Stimulated activated CD4-positive, alpha-beta T cell treated with anti-CD3 and anti-CD28 coated beads, Interleukin-12 subunit alpha, Interleukin-12 subunit beta, amount 100 ng/mL, for 48 hours (primary cell): ENCODE measurements at regions not wholly inside any gene's neighbourhood (a gene's known extent, or its start where the extent isn't known, plus 50 kb on each side); places are given as distances from the start of the nearest gene placed in this dataset.

Experiments
- DNase-seq, 3 donors: peaks; one replicate each; pipeline ENCODE4 v3.0.0-alpha.2; 2020; ENCODE audit warnings: low read depth in 2 of 3, low spot score in 1 of 3

- DNase-seq = no peak
Measured at GRCh38 chr20:58019027-58019849, 209.2 kb downstream of the ANKRD60 start.

- DNase-seq = no peak
Measured at GRCh38 chr20:58018590-58018989, 209.9 kb downstream of the ANKRD60 start.

DNA sequence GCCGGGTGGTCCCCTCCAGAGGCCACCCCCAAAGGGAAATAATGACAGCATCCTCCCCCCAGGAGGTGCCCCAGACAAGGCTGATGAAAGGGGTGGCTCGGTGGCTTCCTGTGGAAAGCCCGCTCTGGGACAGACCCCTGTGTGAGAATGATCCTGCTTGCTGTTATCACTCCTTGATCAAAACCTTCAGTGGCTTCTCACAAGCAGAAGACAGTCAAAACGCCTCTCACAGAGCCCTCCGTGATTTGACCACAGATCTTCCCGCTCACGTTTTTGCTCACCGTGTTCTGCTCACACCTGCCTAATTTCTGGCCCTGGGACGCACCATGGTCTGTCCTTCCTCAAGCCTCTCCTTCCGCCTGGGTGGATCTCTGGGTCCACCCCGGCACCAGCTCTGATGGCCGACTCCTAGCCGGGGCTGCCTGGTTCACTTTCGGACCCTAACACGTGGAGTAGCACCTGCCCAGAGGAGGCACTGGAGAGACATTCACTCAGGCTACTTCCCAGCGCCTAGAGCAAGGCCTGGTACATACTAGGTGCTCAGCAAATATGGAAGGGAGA lies 210.4 kb downstream of the ANKRD60 start:
- DNase-seq = no peak

DNA sequence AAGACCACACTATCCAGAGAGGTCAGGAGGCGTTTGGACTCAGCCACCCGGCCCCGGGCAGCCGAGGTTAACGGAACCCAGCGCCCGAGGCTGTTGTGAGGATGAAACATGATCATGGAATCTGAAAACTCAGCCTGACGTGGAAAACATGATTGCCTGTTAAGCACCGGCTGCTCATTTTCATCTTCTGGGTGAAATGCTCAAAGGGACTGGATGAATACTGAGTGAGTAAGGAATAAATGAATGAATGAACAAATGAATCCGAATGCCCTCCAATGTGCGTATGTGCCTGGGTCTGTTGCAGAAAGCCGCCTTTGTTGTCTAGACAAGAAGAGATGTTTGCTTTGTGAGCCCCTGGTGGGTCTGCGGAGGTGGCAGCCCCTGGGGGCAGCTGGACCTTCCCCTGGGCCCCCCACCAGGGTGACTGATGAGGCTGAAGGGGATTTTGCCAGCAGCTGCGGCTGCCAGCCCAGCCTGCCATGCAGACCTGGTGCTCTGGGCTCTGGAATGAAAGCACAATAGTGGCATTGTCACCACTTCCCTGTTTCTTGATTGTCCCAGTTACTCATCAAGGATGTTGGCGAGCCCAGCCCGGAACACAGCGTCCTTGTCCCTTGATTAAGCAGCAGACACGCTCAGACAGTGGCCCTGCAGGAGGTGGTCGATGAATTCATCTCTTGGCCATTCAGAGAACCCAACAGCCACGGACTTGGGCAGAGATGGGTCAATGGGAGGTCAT lies 211.1 kb downstream of the ANKRD60 start:
- no peak for DNase-seq

DNA sequence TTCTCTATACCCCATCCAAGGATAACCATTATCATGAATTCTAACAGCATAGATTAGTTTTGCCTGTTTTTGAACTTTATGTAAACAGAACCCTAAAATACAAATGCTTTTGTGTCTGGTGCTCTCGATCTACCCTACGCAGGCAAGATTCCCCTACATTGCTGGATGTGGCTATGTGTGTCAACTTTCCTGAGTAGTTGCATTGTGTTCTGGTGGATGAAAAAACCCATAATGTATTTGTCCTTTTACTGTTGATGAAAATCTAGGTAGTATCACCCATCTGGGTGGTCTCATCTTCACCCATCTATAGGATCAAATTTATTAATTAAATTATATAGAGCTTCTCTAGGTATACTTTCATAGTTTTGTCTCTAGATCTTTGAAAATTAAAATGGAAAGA lies 211.7 kb downstream of the ANKRD60 start:
- no peak for DNase-seq

DNA sequence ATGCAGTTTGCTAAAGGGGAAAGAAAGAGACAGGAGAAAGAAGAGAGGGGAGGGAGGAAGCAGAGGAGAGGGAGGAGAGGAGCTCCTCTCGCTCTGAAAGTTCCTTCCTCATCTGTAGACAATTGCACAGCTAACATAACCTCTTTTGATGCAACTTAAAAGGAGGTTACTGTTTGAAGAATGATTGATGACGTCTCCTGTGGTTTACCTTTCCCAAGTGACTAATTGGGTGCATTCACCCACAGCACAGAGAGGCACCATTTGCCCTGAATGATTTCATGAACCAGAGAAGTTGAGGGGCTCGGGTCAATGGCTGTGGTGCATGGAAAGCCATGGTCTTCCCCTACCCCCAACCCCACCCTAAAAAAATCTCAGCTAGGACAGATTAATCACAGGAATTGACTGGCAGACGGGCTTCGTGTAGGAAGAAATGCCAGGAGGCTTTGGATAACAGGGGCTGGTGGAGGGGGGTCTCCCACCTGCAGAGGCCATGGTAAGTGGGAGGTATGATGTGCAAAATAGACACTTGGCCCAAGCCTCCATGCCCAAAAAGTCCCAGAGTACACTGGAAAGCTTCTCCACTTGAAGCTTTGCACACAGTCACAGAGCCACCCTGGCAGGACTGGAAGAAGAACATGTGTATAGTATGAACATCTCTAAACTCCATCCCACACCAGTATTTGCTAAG lies 213.7 kb downstream of the ANKRD60 start:
- peak in 1 of 3 donors; percentile 21 for DNase-seq

GRCh38 chr20:58012731-58013510 lies 215.5 kb downstream of the ANKRD60 start:
- no peak for DNase-seq

DNA sequence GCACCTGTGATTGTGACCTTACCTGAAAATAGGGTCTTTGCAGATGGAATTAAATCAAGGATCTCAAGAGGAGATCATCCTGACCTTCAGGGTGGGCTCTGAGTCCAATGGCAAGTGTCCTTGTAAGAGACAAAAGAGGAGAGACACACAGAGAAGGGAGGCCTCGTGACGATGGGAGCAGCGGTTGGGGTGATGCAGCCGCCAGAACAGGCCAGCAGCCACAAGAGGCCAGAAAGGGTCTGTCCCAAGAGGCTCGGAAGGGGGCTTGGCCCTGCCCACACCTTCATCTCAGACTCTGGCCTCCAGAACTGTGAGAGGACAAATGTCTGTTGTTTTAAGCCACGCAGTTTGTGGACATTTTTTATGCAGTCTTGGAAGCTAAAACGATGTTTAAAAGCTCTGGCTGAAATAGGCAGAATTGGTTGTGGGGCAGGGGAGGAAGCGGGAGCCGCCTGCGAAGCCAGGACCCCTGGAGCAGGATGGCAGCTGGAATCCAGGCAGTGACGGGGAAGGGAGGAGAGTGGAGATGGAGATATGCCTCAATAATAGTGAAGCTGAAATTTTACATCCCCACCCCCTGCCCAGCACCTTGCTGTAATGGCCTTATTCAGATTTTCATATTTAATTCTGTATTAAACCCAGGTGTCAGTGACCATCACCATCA lies 216.4 kb downstream of the ANKRD60 start:
- DNase-seq = no peak

- DNase-seq = no peak
Measured at GRCh38 chr20:58011106-58011946, 217.1 kb downstream of the ANKRD60 start.

GRCh38 chr20:58010666-58011065 lies 217.8 kb downstream of the ANKRD60 start:
- no peak for DNase-seq

DNA sequence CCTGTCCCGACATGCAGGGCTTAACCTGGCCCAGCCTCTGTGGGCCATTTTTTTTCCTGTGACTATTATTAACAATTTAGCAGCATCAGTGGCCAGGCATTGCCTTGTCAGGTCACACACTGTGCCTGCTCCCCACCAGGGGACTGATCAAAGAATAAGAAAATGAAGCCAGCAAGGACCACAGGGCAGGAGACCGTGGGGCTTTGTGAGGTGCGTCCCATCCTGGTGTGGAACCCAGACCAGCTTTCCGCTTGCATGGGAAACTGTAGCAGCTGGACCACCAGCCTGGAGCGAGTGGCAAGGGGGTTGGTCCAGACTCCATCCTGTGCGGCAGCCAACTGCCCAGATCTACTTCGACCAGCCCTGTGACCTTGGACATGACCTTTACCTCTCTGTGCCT lies 218.3 kb downstream of the ANKRD60 start:
- no peak for DNase-seq

- no peak for DNase-seq
Measured at GRCh38 chr20:58008866-58009265, 219.6 kb downstream of the ANKRD60 start.

- DNase-seq = no peak
Measured at GRCh38 chr20:58008413-58008812, 220.0 kb downstream of the ANKRD60 start.

DNA sequence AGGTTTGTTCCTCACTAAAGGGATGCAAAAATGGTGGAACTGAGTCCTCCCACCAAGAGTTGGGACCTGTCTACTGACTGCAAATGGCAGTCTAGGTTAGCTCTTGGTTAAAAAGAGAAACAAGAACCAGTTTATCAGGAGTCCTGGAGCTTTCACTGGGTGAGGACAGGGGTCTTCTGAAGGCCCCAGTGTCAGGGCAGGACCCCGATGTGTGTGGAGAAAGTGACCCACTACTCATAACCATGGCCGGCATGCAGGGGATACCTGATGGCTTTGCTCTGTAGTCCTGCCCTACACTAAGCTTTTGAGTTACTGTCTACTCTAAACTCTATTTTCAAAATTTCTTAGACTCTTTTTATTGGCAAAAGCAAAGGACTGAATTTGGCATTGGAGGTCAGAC lies 220.5 kb downstream of the ANKRD60 start:
- no peak for DNase-seq

- DNase-seq = no peak
Measured at GRCh38 chr20:58006346-58007316, 221.8 kb downstream of the ANKRD60 start.

DNA sequence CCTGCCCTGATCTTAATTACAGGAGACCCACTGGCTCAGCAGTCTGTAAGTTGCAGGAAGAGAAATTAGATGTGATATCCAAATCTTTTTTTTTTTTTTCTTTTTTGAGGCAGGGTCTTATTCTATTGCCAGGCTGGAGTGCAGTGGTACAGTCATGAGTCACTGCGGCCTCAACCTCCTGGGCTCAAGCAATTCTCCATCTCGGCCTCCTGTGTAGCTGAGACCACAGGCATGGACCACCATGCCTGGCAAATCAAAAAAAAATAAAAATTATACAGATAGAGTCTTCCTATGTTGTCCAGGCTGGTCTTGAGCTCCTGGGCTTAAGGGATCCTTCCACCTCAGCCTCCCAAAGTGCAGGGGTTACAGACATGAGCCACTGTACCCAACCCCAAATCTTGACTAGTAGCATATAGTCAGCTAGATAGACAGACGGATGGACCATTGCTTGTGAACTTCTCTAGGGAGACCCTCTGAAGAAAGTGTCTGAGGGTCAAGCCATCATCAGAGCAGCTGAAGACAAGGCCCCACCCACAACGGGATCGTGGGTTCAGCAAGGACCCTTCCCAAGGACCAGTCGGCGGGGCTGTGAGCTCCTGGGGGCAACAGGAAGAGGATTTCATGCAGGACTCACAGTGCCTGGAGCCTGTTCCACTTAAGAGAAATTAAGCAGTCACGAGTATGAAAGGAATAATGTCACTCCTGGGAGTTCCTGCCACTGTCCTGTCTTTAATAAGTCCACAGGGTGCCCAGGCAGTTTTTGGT lies 222.7 kb downstream of the ANKRD60 start:
- no peak for DNase-seq

DNA sequence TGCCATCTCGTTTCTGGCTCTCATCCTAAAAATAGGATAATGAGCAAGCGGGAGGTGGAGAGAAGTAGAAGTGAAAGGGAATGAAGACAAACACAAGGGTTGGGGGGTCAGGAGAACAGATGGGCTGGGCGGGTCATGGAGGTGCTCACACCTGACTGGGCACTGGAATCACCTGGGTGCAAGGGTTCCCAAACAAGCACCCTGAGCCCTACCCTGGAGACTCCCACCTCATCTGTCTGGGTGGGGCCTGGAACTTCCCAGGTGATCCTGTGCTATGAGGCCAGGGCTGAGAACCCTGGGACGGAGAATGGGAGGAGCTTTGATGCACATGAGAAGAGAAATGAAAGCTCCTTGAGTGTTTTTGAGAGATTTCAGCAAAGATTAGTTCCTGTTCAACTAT lies 223.6 kb downstream of the ANKRD60 start:
- DNase-seq = no peak

GRCh38 chr20:58004146-58004545 lies 224.3 kb downstream of the ANKRD60 start:
- no peak for DNase-seq
